ENCODE measurements at regions not wholly inside any gene's neighbourhood (a gene's known extent, or its start where the extent isn't known, plus 50 kb on each side); places are given as distances from the start of the nearest gene placed in this dataset.
"Not testable (repeated sequence)": the region's sequence is repeated elsewhere in the genome, so short reads cannot be mapped to it uniquely, and the experiment has no call there.

- no peak for TF ChIP-seq CTCF (IDR thresholded peaks at IDR 0.05; ENCODE audit: low read depth, low read length, missing control alignments)
- Histone ChIP-seq H3K36me3 (replicated peaks) (no peaks in the 10 kb centered on the region), H3K27me3 (replicated peaks) (no peaks in the 10 kb centered on the region), H3K4me3 (ENCODE audit: low read depth, low read length) (no peak overlapping the region), H3K27ac (no peak overlapping the region)
- in situ Hi-C loops (cut with HindIII; ENCODE audit: low pct_ligation_motif_present, low sequenced_read_pairs) = no loop called here
- no peak for DNase-seq
Observed at GRCh38 chr13:81247711-81248110, 906.8 kb upstream of the SPRY2 start.

GRCh38 chr13:81246556-81246955, 905.6 kb upstream of the SPRY2 start:
- Histone ChIP-seq H3K27ac (no peak overlapping the region), H3K36me3 (replicated peaks) (no peaks in the 10 kb centered on the region), H3K4me3 (ENCODE audit: low read depth, low read length) (no peak overlapping the region), H3K27me3 (replicated peaks) (no peaks in the 10 kb centered on the region)
- no peak for TF ChIP-seq CTCF (IDR thresholded peaks at IDR 0.05; ENCODE audit: low read depth, low read length, missing control alignments)
- no peak for DNase-seq
- in situ Hi-C loops (cut with HindIII; ENCODE audit: low pct_ligation_motif_present, low sequenced_read_pairs) = no loop called here

- no peak overlapping the region for H3K4me3 ChIP-seq (ENCODE audit: low read depth, low read length)
- TF ChIP-seq CTCF (IDR thresholded peaks at IDR 0.05; ENCODE audit: low read depth, low read length, missing control alignments) = no peak
- H3K36me3 ChIP-seq (replicated peaks) = no peaks in the 10 kb centered on the region
- in situ Hi-C loops (cut with HindIII; ENCODE audit: low pct_ligation_motif_present, low sequenced_read_pairs) = no loop called here
- H3K27ac ChIP-seq = no peak overlapping the region
- H3K27me3 ChIP-seq (replicated peaks) = no peaks in the 10 kb centered on the region
- no peak for DNase-seq
Observed at GRCh38 chr13:81244011-81244410, 903.1 kb upstream of the SPRY2 start.

- no peak for TF ChIP-seq CTCF (IDR thresholded peaks at IDR 0.05; ENCODE audit: low read depth, low read length, missing control alignments)
- H3K27me3 ChIP-seq (replicated peaks) = no peaks in the 10 kb centered on the region
- in situ Hi-C loops (cut with HindIII; ENCODE audit: low pct_ligation_motif_present, low sequenced_read_pairs) = no loop called here
- H3K36me3 ChIP-seq (replicated peaks) = no peaks in the 10 kb centered on the region
- no peak for DNase-seq
- H3K4me3 ChIP-seq (ENCODE audit: low read depth, low read length) = no peak overlapping the region
- H3K27ac ChIP-seq = no peak overlapping the region
Observed at GRCh38 chr13:81230386-81230785, 889.5 kb upstream of the SPRY2 start.

- H3K36me3 ChIP-seq (replicated peaks); DNase-seq; H3K27ac ChIP-seq; H3K4me3 ChIP-seq (ENCODE audit: low read depth, low read length); in situ Hi-C loops (cut with HindIII; ENCODE audit: low pct_ligation_motif_present, low sequenced_read_pairs); H3K27me3 ChIP-seq (replicated peaks): not testable (repeated sequence)
Observed at GRCh38 chr13:81226830-81227229, 885.9 kb upstream of the SPRY2 start.

- TF ChIP-seq CTCF (IDR thresholded peaks at IDR 0.05; ENCODE audit: low read depth, low read length, missing control alignments) = no peak
- in situ Hi-C loops (cut with HindIII; ENCODE audit: low pct_ligation_motif_present, low sequenced_read_pairs) = no loop called here
- no peaks in the 10 kb centered on the region for H3K27me3 ChIP-seq (replicated peaks)
Observed at GRCh38 chr13:81224209-81224833, 883.4 kb upstream of the SPRY2 start.

More at GRCh38 chr13:81224209-81224833, 883.4 kb upstream of the SPRY2 start:
- no peak overlapping the region for H3K4me3 ChIP-seq (ENCODE audit: low read depth, low read length)
- no peaks in the 10 kb centered on the region for H3K36me3 ChIP-seq (replicated peaks)
- DNase-seq = no peak
- no peak overlapping the region for H3K27ac ChIP-seq
